ENCODE measurements at regions not wholly inside any gene's neighbourhood (a gene's known extent, or its start where the extent isn't known, plus 50 kb on each side); places are given as distances from the start of the nearest gene placed in this dataset.
A peak's percentile ranks its signal among the peaks of the same experiment; 100 is the strongest.

GRCh38 chr3:177914224-177914623 lies 622.0 kb upstream of the KCNMB2 start:
- no peaks in the 10 kb centered on the region for H3K36me3 ChIP-seq
- no peaks in the 10 kb centered on the region for H3K4me1 ChIP-seq
- peak in 1 of 5 donors; percentile 56 for DNase-seq
- H3K4me3 ChIP-seq = no peak overlapping the region
- peaks cover 0 to 6% (median 0%) of the 10 kb centered on the region in 12 donors for H3K9me3 ChIP-seq
- intact Hi-C loops (cut with DNase I) = no loop called here
- H3K27ac ChIP-seq = no peak overlapping the region
- WGBS, 4 donors = 95 to 98% (median 97%) methylated on average over 8 to 10 of the region's 10 CpGs
- H3K27me3 ChIP-seq = no peaks in the 10 kb centered on the region
- no peak for TF ChIP-seq POLR2A (IDR thresholded peaks at IDR 0.05)
- ATAC-seq = no peak

- H3K36me3 ChIP-seq = no peaks in the 10 kb centered on the region
- H3K4me3 ChIP-seq = no peak overlapping the region
- WGBS, 4 donors = 90 to 96% (median 91%) methylated on average over 1 of the region's 1 CpG
- no peak overlapping the region for H3K27ac ChIP-seq
- no peaks in the 10 kb centered on the region for H3K4me1 ChIP-seq
- no peak for DNase-seq
- intact Hi-C loops (cut with DNase I) = no loop called here
- TF ChIP-seq POLR2A (IDR thresholded peaks at IDR 0.05) = no peak
- no peak for TF ChIP-seq CTCF (IDR thresholded peaks at IDR 0.05)
- peaks cover 0 to 6% (median 0%) of the 10 kb centered on the region in 12 donors for H3K9me3 ChIP-seq
- ATAC-seq = no peak
- no peaks in the 10 kb centered on the region for H3K27me3 ChIP-seq
Measured at GRCh38 chr3:177916461-177916860, 619.8 kb upstream of the KCNMB2 start.

GRCh38 chr3:177917234-177917861 lies 618.9 kb upstream of the KCNMB2 start:
- Histone ChIP-seq H3K36me3 (no peaks in the 10 kb centered on the region), H3K4me1 (no peaks in the 10 kb centered on the region), H3K27ac (no peak overlapping the region), H3K4me3 (no peak overlapping the region), H3K27me3 (no peaks in the 10 kb centered on the region), H3K9me3 (peaks cover 0 to 6% (median 0%) of the 10 kb centered on the region in 12 donors)
- no peak for ATAC-seq
- TF ChIP-seq CTCF (IDR thresholded peaks at IDR 0.05) = no peak
- no peak for TF ChIP-seq POLR2A (IDR thresholded peaks at IDR 0.05)
- DNase-seq = no peak
- WGBS, 4 donors = 90 to 97% (median 95%) methylated on average over 4 to 8 of the region's 8 CpGs
- intact Hi-C loops (cut with DNase I) = no loop called here

- intact Hi-C loops (cut with DNase I) = no loop called here
- H3K9me3 ChIP-seq = peaks cover 0 to 14% (median 0%) of the 10 kb centered on the region in 12 donors
- H3K4me1 ChIP-seq = no peaks in the 10 kb centered on the region
- no peaks in the 10 kb centered on the region for H3K27me3 ChIP-seq
- no peak for ATAC-seq
- no peaks in the 10 kb centered on the region for H3K36me3 ChIP-seq
- no peak for DNase-seq
- WGBS, 4 donors = 84 to 90% (median 87%) methylated on average over 3 of the region's 3 CpGs
- TF ChIP-seq POLR2A (IDR thresholded peaks at IDR 0.05) = no peak
- no peak for TF ChIP-seq CTCF (IDR thresholded peaks at IDR 0.05)
- no peak overlapping the region for H3K4me3 ChIP-seq
- H3K27ac ChIP-seq = no peak overlapping the region
Measured at GRCh38 chr3:177921153-177921552, 615.1 kb upstream of the KCNMB2 start.

GRCh38 chr3:177924261-177924660 lies 612.0 kb upstream of the KCNMB2 start:
- ATAC-seq (no peak), DNase-seq (no peak)
- intact Hi-C loops (cut with DNase I) = no loop called here
- Histone ChIP-seq H3K27ac (no peak overlapping the region), H3K36me3 (no peaks in the 10 kb centered on the region), H3K4me1 (peaks cover 0 to 12% (median 0%) of the 10 kb centered on the region in 12 donors), H3K27me3 (no peaks in the 10 kb centered on the region), H3K9me3 (peaks cover 0 to 14% (median 0%) of the 10 kb centered on the region in 12 donors), H3K4me3 (no peak overlapping the region)
- WGBS, 4 donors = 95 to 98% (median 96%) methylated on average over 2 of the region's 2 CpGs
- TF ChIP-seq POLR2A (IDR thresholded peaks at IDR 0.05) (no peak), CTCF (IDR thresholded peaks at IDR 0.05) (no peak)

All from heart left ventricle (tissue), 16 donors.